NCI-H128 (cell line): ENCODE measurements at regions not wholly inside any gene's neighbourhood (a gene's known extent, or its start where the extent isn't known, plus 50 kb on each side); places are given as distances from the start of the nearest gene placed in this dataset.

ENCODE experiments used
- DNase-seq: peaks from one replicate; lab custom pipeline; 2025; ENCODE audit not compliant: unreplicated experiment; lab: John Stamatoyannopoulos, UW

DNA sequence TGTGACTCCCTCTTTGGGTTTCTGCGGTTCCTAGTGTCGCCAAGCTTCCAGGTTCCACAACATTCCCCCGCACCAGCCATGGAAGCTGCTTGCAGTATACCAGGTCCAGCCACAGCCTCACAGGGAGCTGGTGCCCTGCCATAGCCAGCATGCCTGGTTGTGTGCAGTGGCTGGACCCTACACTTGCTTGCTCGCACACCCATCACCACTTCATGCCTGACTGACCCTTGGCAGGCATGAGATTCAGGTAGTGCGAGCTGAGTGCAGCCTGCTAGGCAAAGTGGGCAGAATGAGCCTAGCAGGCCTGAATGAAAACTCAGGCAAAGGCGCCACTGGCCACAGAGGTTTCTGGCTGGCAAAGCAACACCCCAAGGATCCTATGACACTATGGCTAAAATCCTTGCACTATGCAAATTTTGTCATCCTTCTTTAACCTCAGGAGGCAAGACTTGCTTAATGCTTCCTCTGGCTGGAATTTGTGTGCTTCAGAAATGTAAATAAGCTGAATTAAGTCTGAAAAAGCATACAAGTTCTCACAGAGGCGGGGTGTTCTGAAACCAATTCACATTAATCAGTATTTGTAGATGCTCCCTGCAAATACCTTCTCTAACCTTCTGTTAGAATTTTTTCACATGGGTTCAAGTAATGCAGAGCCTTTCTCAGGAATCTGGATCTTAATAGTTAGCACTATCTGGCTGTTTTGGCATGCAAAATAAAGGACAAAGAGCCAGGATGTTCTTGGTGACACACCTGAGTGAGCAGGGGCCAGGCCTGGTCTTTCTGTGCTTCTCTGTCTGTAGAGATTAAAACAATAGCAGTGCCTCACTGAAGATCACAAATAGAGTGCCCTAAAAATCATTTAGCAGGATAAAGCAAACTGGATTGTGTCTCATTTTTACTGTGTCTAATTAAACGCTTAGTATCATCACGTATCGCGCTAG is 256.9 kb downstream of the GPATCH2 start:
- no peak for DNase-seq

DNA sequence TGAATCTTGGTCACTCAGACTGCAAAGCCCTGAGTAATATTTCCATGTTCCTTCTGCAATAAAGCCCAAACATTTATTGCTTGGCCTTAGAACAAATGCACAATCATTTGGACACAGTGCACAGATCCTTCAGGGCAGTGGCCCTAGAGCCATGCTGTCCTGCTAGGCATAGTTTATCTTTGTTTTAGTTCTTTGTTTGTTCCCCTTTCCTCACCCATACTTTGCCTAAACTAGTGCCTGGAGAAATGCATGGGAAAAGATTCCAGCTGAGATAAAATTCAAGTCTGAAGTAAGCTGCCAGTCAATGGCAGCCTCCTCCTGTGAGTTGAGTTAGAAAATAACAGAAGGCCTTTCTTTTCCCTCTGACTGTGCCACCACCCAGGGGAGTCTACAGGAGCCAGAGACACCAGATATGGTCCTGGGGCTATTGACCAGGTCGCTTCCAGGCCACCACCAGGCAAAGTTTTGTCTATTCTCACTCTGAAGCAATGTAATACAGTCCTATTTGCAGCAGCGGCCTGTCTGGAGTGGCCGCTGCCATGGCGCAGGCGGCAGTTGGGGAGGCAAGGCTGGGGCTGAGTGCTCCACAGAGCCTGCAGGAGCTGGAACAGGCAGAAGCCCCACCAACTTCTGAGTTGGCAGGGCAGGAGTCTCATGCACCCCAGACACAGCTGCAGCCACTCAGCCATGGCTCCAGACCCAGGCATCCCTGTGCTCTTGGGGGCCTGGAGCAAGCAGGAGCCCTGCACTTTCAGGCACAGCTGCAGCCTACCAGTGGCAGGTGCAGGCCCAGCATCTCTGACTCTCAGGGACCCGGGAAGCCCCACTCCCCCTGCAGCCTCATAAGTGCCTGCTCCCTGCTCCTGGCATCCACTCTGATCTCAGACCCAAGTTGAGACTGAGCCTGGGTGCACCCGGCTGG is 258.6 kb downstream of the GPATCH2 start:
- no peak for DNase-seq

DNA sequence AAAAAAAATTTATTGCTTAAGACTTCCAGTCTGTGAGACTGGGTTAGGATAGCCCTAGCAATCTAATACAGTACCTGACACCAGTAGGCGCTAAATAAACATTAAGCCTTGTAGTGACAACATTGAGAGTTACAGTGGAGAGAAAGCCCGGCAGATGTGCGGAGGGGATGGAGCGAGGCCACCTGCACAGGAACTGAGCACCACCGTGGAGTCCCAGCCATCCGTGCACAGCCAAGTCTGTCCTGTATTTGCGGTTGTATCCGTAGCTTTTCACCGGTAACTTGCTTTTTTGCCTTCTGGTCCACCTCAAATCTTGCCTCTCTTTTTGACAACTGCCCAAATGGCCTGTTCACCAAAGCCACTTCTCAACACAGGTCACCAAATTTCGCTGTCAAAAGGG is 260.1 kb downstream of the GPATCH2 start:
- no peak for DNase-seq

DNA sequence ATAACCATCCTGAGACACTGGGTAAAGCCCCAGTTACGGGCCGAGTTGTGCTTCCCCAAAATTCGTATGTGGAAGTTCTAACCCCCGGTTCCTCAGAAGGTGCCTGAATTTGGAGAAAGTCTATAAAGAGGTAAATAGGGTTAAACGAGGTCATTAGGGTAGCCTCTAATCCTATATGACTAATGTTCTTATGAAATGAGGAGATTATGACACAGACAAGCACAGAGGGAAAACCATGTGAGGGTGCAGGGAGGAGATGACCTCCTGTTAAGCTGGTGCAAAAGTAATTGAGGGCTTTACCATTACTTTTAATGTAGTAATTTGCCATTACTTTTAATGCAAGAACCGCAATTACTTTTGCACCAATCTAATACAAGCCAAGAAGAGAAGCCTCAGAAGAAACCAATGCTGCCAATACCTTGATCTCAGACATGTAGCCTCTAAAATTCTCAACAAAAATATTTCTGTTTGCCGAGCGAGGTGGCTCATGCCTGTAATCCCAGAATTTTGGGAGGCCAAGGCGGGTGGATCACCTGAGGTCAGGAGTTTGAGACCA is 260.8 kb downstream of the GPATCH2 start:
- DNase-seq = no peak

DNA sequence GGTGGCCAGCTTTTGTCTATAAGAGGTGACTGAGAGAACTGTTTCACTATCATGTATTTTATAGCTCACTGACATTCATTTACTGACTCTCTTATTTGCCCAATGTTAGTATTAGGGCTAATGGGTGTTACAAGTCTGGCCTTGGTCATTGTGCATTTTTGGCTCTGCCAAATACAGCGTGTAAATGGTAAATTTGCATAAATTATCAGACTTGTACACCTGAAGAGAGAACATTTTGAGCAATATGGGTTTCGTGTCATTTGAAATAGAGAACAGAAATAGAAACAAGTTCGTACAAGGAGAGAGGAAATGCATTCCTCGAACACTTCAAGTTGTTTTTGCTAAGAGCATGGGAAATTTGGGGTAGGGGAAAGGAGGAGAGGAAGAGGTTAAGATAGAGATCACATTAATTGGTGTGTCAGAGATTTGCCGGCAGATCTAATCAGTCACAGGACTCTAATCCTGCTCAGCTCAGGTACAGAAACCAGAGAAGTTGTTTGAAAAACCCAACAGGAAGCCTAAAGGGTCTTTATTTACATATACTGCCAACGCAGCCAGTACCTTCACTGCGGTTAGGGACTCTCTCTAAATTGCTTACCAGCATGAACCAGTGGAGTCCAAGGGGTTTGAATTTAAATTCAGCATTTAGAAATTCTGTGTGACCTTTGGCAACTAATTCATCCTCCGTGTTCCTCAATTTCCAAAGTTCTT is 261.5 kb downstream of the GPATCH2 start:
- DNase-seq = no peak

DNA sequence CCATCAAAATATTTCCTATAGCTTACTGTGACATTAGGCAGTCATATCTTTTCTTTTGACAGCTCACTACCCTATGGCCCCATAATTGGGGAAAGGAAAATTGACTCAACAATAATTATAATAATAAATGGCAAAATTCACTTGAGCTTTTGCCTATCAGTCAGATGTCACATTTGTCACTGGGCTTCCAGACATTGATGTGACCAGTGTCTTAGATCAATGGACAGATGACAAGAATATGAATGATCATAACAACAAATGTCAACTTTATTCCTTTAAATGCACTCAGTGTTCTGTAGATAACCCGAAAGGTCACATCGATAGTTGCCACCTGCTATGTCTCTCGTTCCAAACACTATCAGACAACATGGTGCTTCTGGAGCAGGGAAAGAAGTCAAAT is 266.7 kb downstream of the GPATCH2 start:
- DNase-seq = no peak

DNA sequence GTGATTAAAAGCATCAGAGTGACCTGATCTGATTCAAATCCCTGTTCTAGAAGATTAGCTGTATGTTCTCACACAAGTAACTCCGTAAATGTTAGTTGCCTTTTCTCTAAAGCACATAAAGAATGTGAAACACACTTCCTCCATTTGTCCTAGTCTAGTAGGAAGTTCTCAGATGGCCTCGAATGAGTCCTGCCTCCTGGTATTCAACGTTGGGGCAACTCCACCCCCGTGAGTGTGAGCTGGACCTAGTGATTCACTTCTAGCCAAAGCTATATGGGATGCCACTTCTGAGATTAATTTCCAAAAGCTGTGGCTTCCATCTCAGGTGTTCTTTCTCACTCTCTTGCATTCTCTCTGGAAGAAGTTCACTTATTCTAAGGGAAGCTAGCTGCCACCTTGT is 267.6 kb downstream of the GPATCH2 start:
- DNase-seq = no peak

DNA sequence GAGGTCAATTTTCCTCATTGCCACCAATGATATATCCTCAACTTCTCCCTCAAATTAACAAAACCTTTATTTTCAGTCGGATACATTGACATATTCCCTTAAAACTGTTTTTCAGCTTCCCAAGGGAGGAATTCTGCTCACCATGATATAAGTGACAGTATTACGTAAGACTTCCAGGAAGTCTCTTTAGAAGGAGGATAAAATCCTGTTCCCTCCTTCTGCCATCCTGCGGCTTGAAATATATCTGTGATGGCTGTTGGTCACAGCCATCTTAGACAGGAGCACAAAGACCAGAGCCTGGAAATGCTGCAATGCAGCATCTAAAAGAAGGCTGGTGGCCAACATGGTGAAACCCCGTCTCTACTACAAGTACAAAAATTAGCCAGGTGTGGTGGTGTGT is 270.4 kb downstream of the GPATCH2 start:
- no peak for DNase-seq

DNA sequence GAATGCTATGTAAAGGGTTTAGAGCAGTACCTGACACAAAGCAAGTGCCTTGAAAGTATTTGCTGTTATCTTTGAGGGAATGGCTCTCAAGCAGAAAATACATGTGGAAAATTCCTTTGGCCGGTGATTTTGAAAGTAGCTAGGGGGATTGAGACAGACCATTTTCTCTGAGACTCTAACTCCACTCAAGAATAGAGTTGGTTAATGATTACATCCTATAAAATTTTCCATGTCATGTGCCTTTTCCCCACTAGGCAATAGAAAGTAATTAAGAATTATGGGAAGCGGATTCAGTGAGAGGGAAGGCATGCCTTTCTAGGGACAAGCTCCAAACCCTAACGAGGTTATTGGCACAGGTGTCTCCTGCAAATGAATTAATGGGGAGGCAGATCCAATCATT is 276.0 kb downstream of the GPATCH2 start:
- no peak for DNase-seq

DNA sequence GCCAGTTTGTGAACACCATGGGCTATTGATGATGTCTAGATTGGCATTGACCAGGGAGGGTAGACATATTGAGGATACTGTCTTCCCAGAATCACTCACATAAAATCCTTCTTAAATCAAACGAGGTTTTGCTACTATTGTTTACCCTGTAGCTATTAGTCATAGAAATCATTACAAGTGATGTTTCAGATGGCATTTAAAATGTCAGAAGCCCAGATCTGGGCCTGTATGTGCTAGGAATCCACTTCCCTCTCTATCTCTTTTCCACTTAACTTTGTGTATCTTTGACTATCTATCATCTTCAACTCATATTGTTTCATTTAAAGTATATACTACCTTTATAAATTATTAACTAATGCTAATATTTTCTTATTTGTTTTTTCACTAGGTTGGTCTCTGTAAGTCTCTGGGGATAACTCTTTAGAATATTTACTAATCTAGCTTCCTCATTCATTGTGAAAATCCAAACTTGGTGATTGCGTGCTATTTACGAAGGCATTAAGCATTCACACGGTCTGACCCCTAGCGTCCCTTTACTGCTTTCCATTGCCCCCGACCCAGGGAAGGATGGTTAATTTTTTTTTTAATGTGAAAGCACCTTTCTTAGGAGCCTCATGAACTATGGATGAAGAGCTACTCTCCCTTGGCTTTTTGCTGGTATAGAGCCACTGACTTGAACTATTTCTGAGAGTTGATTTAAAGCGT is 281.8 kb downstream of the GPATCH2 start:
- no peak for DNase-seq

DNA sequence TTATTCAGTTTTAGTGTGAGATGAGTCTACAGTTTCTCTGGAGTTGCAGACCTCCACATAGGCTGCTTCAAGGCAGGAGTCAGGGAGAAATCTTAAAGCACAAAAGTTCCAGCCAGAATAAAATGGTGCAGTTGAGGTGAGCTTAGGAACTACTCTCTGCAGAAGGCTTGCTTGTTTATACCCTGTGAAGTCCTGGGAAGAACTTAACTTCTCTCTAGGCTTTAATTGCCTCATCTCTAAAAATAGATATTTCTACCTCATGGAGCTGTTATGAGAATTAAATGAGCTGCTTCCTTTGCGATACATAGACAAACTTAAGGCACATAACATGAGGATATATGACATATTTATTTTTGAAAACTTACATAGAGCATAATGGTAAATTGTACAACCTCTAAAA is 286.2 kb downstream of the GPATCH2 start:
- DNase-seq = no peak

DNA sequence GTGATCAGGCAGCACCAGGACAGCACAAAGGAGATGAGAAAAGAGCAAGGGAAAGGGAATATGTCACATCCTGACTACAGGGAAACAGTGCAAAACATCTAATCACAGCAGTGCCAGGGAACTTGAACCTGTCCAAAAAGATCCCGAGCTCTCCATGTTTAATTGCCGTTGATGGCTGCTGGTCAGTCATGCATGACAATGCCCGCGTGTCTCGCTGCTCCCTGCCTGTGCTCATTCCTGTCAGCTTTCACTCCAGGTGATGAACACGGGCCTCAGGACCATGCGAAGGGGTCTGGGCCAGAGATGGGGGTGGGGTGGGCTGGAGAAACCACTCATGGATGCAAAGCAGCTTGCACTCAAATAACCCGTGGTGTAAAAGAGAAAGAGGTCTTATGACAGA is 287.0 kb downstream of the GPATCH2 start:
- DNase-seq = peak; percentile 73

DNA sequence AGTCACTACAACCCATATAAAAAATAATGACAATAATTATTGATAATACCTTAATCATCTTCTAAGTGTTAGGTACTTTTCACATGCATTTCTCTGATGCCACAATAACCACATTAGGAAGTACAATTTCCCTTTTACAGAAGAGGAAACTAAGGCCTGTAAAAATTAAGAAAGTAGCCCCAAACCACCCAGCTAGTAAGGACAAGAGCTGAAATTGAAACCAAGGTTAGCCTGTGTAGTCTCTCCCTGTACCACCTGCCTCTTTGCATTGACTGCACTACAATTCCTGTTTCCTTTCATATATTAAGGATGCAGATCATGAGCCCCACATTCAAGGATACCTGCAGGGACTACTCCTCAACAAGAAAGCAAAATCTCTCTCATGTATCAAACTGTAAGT is 288.8 kb downstream of the GPATCH2 start:
- DNase-seq = no peak

DNA sequence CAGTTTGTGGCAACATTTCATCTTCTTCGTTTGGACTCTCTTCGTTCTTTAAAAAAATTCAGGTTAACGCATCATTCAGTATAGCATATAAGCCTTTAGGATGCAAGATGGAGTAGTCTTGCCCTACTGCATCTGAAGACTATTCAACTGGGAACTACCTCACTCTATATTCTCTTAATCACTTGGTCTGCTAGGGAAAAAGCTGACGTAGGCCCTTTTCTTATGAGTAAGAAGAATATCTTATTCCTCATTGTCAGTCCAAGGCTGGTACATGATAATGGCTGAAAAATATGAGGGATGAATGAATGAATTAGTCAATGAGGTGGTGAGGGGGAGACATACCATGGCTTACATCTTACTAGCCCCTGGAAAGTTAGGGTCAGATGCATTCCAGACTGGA is 294.2 kb downstream of the GPATCH2 start:
- DNase-seq = no peak

DNA sequence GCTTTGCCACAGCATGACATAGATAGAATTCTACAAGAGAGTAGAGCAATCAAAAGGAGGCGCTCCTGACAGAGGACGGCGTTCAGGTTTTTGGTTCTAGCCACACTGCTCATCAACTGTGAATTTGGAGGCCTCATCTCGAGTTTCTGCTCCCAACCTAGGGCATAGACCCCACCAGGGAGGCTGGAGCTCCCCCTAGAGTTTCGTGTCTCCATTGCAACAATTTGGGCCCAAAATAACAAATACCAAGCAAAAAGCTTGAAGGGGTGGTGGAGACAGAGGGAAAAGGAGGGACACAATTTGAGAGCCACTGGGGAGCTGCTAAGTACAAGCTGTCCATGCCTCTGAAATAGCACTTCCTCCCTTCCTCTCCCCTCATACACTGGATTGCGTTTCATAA is 297.0 kb downstream of the GPATCH2 start:
- no peak for DNase-seq

DNA sequence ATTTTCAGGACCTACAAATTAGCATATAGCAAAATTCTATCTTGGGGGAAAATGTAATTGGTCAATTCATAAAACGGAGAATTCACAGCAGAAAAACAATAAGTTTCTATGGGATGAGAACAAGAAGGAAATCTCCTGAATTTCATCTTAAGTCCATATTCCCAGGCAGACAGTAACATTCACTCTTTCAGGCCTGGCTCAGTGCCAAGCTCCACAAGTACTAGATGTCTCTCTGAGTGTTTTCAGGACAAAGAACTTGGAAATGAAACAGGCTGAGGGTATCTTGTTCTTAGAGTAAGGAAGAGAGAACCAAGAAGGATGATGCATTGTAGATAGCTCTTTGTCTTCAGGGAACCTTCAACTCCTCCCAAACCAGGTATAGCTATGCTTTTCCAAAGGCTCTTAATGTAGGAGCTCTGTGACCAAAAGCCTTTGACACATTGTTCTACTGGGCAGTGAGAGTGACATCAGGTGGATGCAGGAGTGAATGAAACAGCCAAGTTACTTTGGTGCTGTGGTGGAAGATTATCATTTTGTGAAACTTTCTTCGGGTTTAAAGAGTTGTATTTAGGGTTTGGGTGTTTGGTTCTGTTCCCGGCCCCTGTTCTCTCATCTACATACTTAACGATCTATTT is 298.3 kb downstream of the GPATCH2 start:
- no peak for DNase-seq

DNA sequence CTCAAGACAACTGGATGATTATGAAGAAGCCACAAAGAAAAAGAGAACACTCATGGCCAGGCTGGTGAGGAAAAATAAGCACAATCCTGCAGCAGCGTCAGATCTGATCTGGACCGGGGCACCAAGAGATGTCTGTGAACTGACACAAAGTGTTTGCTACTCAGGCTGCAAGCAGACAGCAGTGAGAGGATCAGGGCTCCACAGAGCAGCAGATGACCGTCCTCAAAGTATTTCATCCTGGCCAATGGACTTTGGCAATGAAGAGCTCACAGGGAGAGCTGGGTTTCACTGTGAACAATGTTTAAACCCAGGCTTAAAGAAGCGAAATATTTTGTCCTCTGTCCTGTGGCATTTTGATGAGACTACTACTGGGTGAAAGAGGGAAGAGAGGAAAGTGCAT is 299.2 kb downstream of the GPATCH2 start:
- DNase-seq = no peak

DNA sequence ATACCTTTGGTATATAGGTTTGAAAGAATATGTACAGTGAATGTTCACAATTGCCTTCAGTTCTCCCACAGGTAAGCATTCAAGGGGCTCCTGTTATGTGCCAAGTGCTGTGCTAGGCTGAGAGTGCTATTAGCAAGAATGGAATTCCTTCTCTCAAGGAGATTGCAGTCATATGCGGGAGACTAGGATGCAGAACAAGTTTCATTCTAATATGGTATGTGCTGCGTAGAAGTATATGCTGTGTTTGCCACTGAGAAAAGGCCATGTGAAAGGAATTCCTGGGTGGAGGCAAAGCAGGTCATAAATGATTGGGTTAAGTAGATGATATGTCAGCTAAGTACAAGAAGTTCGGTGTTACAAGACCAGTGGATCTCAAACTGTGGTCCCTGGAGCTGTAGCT is 303.0 kb downstream of the GPATCH2 start:
- no peak for DNase-seq

DNA sequence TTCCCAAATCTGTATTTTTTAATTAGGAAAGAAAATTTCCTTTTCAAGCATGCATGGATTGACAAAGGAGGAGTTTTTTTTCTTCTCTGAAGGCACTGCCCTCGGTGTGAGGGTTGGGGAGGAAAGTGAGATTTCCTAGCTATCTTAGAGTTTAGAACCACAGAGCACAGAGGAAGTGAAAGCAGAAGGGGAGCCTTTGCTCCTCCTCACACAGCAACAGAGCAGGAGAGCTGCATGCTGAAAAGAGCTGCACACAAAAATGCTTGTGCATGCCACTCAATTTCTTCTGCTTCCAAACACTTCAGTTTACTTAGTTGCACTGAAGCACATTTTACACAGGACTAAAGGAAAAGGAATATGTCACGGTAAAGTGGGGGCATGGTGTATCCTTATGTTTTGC is 308.1 kb downstream of the GPATCH2 start:
- DNase-seq = no peak

DNA sequence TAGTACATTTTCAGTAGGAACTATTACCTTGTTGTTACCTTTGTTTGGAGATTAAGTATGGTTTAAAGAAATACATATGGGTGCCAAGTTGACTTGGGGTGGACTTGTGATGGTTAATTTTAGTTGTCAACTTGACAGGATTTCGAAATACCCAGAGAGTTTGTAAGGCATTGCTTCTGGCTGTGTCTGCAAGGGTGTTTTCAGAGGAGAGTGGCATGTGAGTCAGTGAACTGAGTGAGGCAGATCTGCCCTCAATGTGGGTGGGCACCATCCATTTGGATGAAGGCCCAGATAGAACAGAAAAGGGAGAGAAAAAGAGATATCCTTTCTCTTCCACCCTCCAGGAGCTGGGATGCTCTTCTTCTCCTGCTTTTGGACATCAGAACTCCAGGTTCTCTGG is 315.5 kb downstream of the GPATCH2 start:
- DNase-seq = no peak
